Cardiac fibroblast (primary cell): ENCODE measurements at regions not wholly inside any gene's neighbourhood (a gene's known extent, or its start where the extent isn't known, plus 50 kb on each side); places are given as distances from the start of the nearest gene placed in this dataset.

Experiments
- DNase-seq, 2 donors: peaks; one replicate each; pipeline versions ENCODE4 v3.0.0 to v3.0.0-alpha.2; 2010; ENCODE audit warnings: low read depth in 2 of 2
- H3K4me3 ChIP-seq, 2 donors: replicated peaks in 1 of 2; 1 replicate in 1 of 2; 2 replicates in 1 of 2; pipeline ENCODE4 v1.5.1; 2011; ENCODE audit warnings: low read depth in 2 of 2, low read length in 2 of 2, mild to moderate bottlenecking in 2 of 2, moderate library complexity in 1 of 2
- CTCF ChIP-seq: IDR thresholded peaks from one replicate; pipeline ENCODE4 v1.5.1; 2011; ENCODE audit warnings: low read depth, mild to moderate bottlenecking, low read length, inconsistent platforms

GRCh38 chr6:131510591-131510990, 62.4 kb upstream of the ARG1 start:
- DNase-seq: no peak
- TF ChIP-seq CTCF: no peak
- no peak overlapping the region for H3K4me3 ChIP-seq

- peak; percentile 58 to 62 for DNase-seq
- H3K4me3 ChIP-seq: no peak overlapping the region
- TF ChIP-seq CTCF: peak; percentile 76
These were observed 53.2 kb upstream of the ARG1 start for GRCh38 chr6:131519670-131520436.
